Glomerular visceral epithelial cell (primary cell): ENCODE measurements at regions not wholly inside any gene's neighbourhood (a gene's known extent, or its start where the extent isn't known, plus 50 kb on each side); places are given as distances from the start of the nearest gene placed in this dataset.
A peak's percentile ranks its signal among the peaks of the same experiment; 100 is the strongest.

Source experiments
- DNase-seq: peaks from one replicate; pipeline ENCODE4 v3.0.0-alpha.2; 2016; ENCODE audit errors: extremely low spot score

- DNase-seq, result no peak
Measured at GRCh38 chr1:229760478-229760996, 134.5 kb downstream of the URB2 start.

- DNase-seq, result no peak
Measured at GRCh38 chr1:229762891-229763290, 136.8 kb downstream of the URB2 start.

- no peak for DNase-seq
Measured at GRCh38 chr1:229768232-229768631, 142.2 kb downstream of the URB2 start.

GRCh38 chr1:229769006-229769405 is 143.0 kb downstream of the URB2 start:
- DNase-seq, result no peak

GRCh38 chr1:229769809-229770208 is 143.8 kb downstream of the URB2 start:
- DNase-seq, result no peak

GRCh38 chr1:229778794-229779193 is 152.7 kb downstream of the URB2 start:
- no peak for DNase-seq

- no peak for DNase-seq
Measured at GRCh38 chr1:229781453-229781852, 155.4 kb downstream of the URB2 start.

GRCh38 chr1:229782469-229782868 is 156.4 kb downstream of the URB2 start:
- no peak for DNase-seq

GRCh38 chr1:229784834-229785233 is 158.8 kb downstream of the URB2 start:
- DNase-seq, result no peak

GRCh38 chr1:229786974-229787610 is 161.0 kb downstream of the URB2 start:
- DNase-seq, result no peak

- DNase-seq, result no peak
Measured at GRCh38 chr1:229788004-229788403, 162.0 kb downstream of the URB2 start.

- DNase-seq, result peak; percentile 40
Measured at GRCh38 chr1:229792012-229792975, 166.2 kb downstream of the URB2 start.

- DNase-seq, result no peak
Measured at GRCh38 chr1:229793488-229793887, 167.4 kb downstream of the URB2 start.

GRCh38 chr1:229798558-229798957 is 172.5 kb downstream of the URB2 start:
- no peak for DNase-seq

GRCh38 chr1:229803626-229804217 is 177.7 kb downstream of the URB2 start:
- no peak for DNase-seq

GRCh38 chr1:229808272-229808671 is 182.2 kb downstream of the URB2 start:
- no peak for DNase-seq

GRCh38 chr1:229810140-229810539 is 184.1 kb downstream of the URB2 start:
- DNase-seq, result no peak

- DNase-seq, result no peak
Measured at GRCh38 chr1:229810961-229811360, 184.9 kb downstream of the URB2 start.

- no peak for DNase-seq
Measured at GRCh38 chr1:229812148-229812547, 186.1 kb downstream of the URB2 start.

GRCh38 chr1:229812693-229813092 is 186.6 kb downstream of the URB2 start:
- no peak for DNase-seq

GRCh38 chr1:229815076-229815475 is 189.0 kb downstream of the URB2 start:
- DNase-seq, result no peak

- DNase-seq, result no peak
Measured at GRCh38 chr1:229815961-229816360, 189.9 kb downstream of the URB2 start.
